ENCODE measurements at regions not wholly inside any gene's neighbourhood (a gene's known extent, or its start where the extent isn't known, plus 50 kb on each side); places are given as distances from the start of the nearest gene placed in this dataset.

- BruUV-seq (replicated peaks) = no TSS peak
- H4K20me1 ChIP-seq (ENCODE audit: control insufficient read depth, insufficient read depth) = no peaks in the 10 kb centered on the region; the same call in 1 of the 2 replicates
- RAD21 ChIA-PET (ENCODE audit: unreplicated experiment) = no interaction called here
- CTCF ChIA-PET = no interaction called here
- POLR2A ChIA-PET = no interaction called here
- WGBS (ENCODE audit: insufficient coverage, insufficient replicate concordance, low lambda C conversion rate, missing lambda C conversion rate) = 13% methylated on average over 3 of the region's 3 CpGs
- DNase-seq (ENCODE audit: low read depth, low spot score) (no peak), FAIRE-seq (no peak), ATAC-seq (peak; percentile 34; the same call in 2 of the 3 replicates)
- H3K4me2 ChIP-seq (ENCODE audit: control insufficient read depth, insufficient read depth) = no peak overlapping the region
- H3K9me3 ChIP-seq (replicated peaks; ENCODE audit: control insufficient read depth, insufficient read depth, low read length) = no peaks in the 10 kb centered on the region
- no peak overlapping the region for H3K9ac ChIP-seq (ENCODE audit: control insufficient read depth, insufficient read depth, low read length)
- no peaks in the 10 kb centered on the region for H3K36me3 ChIP-seq (ENCODE audit: control insufficient read depth in 2 of 2, insufficient read depth in 2 of 2, low read length in 1 of 2)
- intact Hi-C loops (cut with micrococcal nuclease; ENCODE audit: unreplicated experiment) (no loop called here), in situ Hi-C loops (cut with MboI) (no loop called here)
- SMC1A ChIA-PET (ENCODE audit: uncharacterized antibody, unreplicated experiment) = interaction anchor here (4.6 kb wide), 1 partner anchor 11 kb away, joined by 23 read pairs; no protein-coding TSS in a partner anchor
- no peak overlapping the region for H3K27ac ChIP-seq (ENCODE audit: control insufficient read depth, insufficient read depth)
- no peaks in the 10 kb centered on the region for H3K4me1 ChIP-seq (ENCODE audit: control insufficient read depth, insufficient read depth, low read length)
- H3K27me3 ChIP-seq (replicated peaks in 1 of 2; ENCODE audit: control insufficient read depth in 2 of 2, insufficient read depth in 2 of 2, low read length in 1 of 2) = no peaks in the 10 kb centered on the region
- H2AFZ ChIP-seq (ENCODE audit: control insufficient read depth, low read depth, low read length) = no peak overlapping the region
- no peaks in the 10 kb centered on the region for H3K79me2 ChIP-seq (ENCODE audit: control insufficient read depth, insufficient read depth, low read length)
- H3K4me3 ChIP-seq = no peak overlapping the region
- TF ChIP-seq RELB (IDR thresholded peaks at IDR 0.05; ENCODE audit: low read depth) = peak; percentile 50; the same call in 1 of the 2 replicates
- no peak for TF ChIP-seq MYB (IDR thresholded peaks at IDR 0.05; ENCODE audit: borderline replicate concordance, low read depth, low read length)
- no peak for TF ChIP-seq BRCA1 (IDR thresholded peaks at IDR 0.05; ENCODE audit: low read depth, low read length)
- no peak for TF ChIP-seq ELK1 (IDR thresholded peaks at IDR 0.05; ENCODE audit: low read depth, low read length)
- TF ChIP-seq ZBTB33 (IDR thresholded peaks at IDR 0.05) = no peak
- no peak for TF ChIP-seq EZH2 (IDR thresholded peaks at IDR 0.05; ENCODE audit: borderline replicate concordance, control insufficient read depth, low read depth, low read length)
- TF ChIP-seq MTA2 (IDR thresholded peaks at IDR 0.05; ENCODE audit: low read depth) = peak; percentile 90
- TF ChIP-seq IKZF1 (conservative IDR thresholded peaks at IDR 0.05) = 0 out of 2 replicates have a peak, but pooled peaks have one; percentile 17
- no peak for TF ChIP-seq ESRRA (IDR thresholded peaks at IDR 0.05; ENCODE audit: low read length)
- no peak for TF ChIP-seq LARP7 (IDR thresholded peaks at IDR 0.05)
- no peak for TF ChIP-seq MYC (IDR thresholded peaks at IDR 0.05; ENCODE audit: insufficient read depth, insufficient read length, insufficient replicate concordance, low read length, severe bottlenecking)
- no peak for TF ChIP-seq FOXK2 (IDR thresholded peaks at IDR 0.05)
- TF ChIP-seq NFXL1 (IDR thresholded peaks at IDR 0.05; ENCODE audit: borderline replicate concordance) = no peak
- no peak for TF ChIP-seq CEBPZ (IDR thresholded peaks at IDR 0.05; ENCODE audit: low read depth, low read length)
- TF ChIP-seq ATF7 (IDR thresholded peaks at IDR 0.05; ENCODE audit: low read depth) = peak; percentile 66
- no peak for TF ChIP-seq NBN (IDR thresholded peaks at IDR 0.05)
- TF ChIP-seq BHLHE40 (IDR thresholded peaks at IDR 0.05; ENCODE audit: borderline replicate concordance in 1 of 2, low read depth in 2 of 2, low read length in 1 of 2) = peak in 1 of 2 experiments; percentile 28; a peak in 1 of 4 replicates
- peak; percentile 66; the same call in 1 of the 2 replicates for TF ChIP-seq DPF2 (IDR thresholded peaks at IDR 0.05)
- no peak for TF ChIP-seq SMAD5 (IDR thresholded peaks at IDR 0.05; ENCODE audit: low read depth)
Measured at GRCh38 chr6:92243315-92243714, 1176.0 kb downstream of the EPHA7 start.

All from GM12878 (cell line).